ENCODE measurements at regions not wholly inside any gene's neighbourhood (a gene's known extent, or its start where the extent isn't known, plus 50 kb on each side); places are given as distances from the start of the nearest gene placed in this dataset.

- no peak for DNase-seq (ENCODE audit: extremely low read depth, low read depth)
- no peak for TF ChIP-seq CTCF (IDR thresholded peaks at IDR 0.05; ENCODE audit: low read depth, low read length)
Measured at GRCh38 chr6:26214803-26215584, 127.8 kb downstream of the HFE start.

- no peak for DNase-seq (ENCODE audit: extremely low read depth, low read depth)
- TF ChIP-seq CTCF (IDR thresholded peaks at IDR 0.05; ENCODE audit: low read depth, low read length) = no peak
Measured at GRCh38 chr6:26215585-26216358, 128.5 kb downstream of the HFE start.

DNA sequence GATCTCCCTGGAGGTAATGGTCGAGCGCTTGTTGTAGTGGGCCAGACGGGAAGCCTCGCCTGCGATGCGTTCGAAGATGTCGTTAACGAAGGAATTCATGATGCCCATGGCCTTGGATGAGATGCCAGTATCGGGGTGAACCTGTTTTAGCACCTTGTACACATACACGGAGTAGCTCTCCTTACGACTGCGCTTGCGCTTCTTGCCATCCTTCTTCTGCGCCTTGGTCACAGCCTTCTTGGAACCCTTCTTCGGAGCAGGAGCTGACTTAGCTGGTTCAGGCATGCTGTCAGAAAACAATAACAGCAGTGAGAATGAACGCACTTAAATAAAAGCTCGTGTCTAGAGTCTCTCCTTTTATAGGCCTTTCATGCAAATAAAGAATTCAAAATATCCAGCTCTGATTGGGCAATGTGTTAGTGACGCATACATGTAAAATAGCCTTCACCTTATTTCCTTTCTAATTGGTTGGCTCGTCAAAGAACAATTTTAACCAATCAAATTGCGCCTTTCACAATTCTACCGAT, 129.2 kb downstream of the HFE start:
- DNase-seq (ENCODE audit: extremely low read depth, low read depth) = peak; percentile 98
- TF ChIP-seq CTCF (IDR thresholded peaks at IDR 0.05; ENCODE audit: low read depth, low read length) = no peak

DNA sequence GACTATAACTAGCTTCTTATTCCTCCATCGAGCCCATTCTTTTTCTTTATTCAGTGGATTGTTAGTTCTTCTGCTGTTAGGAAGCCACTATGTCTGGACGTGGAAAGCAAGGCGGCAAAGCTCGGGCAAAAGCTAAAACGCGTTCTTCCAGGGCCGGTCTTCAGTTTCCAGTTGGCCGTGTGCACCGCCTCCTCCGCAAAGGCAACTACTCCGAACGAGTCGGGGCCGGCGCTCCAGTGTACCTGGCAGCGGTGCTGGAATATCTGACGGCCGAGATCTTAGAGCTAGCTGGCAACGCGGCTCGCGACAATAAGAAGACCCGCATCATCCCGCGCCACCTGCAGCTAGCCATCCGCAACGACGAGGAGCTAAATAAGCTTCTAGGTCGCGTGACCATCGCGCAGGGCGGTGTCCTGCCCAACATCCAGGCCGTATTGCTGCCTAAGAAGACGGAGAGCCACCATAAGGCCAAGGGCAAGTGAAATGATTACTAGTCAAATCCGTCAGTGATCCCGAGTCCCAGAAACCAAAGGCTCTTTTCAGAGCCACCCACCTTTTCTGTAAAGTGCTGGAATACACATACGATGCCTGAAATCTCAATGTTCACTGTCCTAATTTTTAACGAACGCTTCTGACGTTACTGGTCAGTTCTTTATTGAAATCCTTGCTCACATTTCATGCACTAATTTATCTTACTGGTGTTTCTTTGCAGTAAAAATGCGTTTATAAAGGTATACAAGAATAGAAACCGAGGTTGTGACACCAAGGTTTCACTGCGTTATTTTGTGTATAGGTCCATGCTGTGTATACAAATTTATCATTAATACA, 129.9 kb downstream of the HFE start:
- DNase-seq (ENCODE audit: extremely low read depth, low read depth) = no peak
- peak; percentile 35 for TF ChIP-seq CTCF (IDR thresholded peaks at IDR 0.05; ENCODE audit: low read depth, low read length)

DNA sequence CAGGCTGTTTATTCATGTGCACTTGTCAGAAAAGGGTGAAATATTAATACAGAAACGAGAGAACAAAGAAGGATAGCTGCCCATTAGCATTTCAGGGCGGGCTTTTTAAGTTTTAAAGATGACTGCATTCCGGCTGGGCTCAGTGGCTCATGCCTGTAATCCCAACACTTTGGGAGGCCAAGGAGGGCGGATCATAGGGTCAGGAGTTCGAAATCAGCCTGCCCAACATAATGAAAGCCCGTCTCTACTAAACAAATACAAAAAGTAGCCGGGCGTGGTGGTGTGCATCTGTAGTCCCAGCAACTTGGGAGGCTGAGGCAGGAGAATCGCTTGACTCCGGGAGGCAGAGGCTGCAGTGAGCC, 130.5 kb downstream of the HFE start:
- DNase-seq (ENCODE audit: extremely low read depth, low read depth) = no peak

GRCh38 chr6:26218824-26219223, 131.6 kb downstream of the HFE start:
- TF ChIP-seq CTCF (IDR thresholded peaks at IDR 0.05; ENCODE audit: low read depth, low read length) = no peak
- no peak for DNase-seq (ENCODE audit: extremely low read depth, low read depth)

More for the DNA sequence above, 130.5 kb downstream of the HFE start:
- no peak for TF ChIP-seq CTCF (IDR thresholded peaks at IDR 0.05; ENCODE audit: low read depth, low read length)
